Endothelial cell of umbilical vein (primary cell): ENCODE measurements at regions not wholly inside any gene's neighbourhood (a gene's known extent, or its start where the extent isn't known, plus 50 kb on each side); places are given as distances from the start of the nearest gene placed in this dataset.

Experiments used
- CTCF ChIP-seq, 2 donors: IDR thresholded peaks; 1 replicate in 1 of 2; 2 replicates in 1 of 2; pipeline ENCODE4 v1.5.1; 2011; ENCODE audit warnings: low read length in 2 of 2, mild to moderate bottlenecking in 2 of 2, moderate library complexity in 2 of 2, control low read depth in 1 of 2, inconsistent platforms in 1 of 2, low read depth in 1 of 2; ENCODE audit not compliant: insufficient read depth in 1 of 2; ENCODE audit errors: extremely low read depth in 1 of 2
- EZH2 ChIP-seq: IDR thresholded peaks from 2 replicates; pipeline ENCODE4 v1.6.1; 2012; ENCODE audit warnings: borderline replicate concordance, low read depth, mild to moderate bottlenecking, moderate library complexity, low read length, inconsistent platforms; ENCODE audit not compliant: severe bottlenecking
- FOS ChIP-seq: IDR thresholded peaks from 2 replicates; pipeline ENCODE4 v1.6.1; 2011; ENCODE audit warnings: mild to moderate bottlenecking, low read length, moderate library complexity, borderline replicate concordance; ENCODE audit not compliant: insufficient read depth
- GATA2 ChIP-seq: IDR thresholded peaks from 2 replicates; pipeline ENCODE4 v1.7.0; 2011; ENCODE audit warnings: low read depth, mild to moderate bottlenecking, moderate library complexity, mixed read lengths, low read length; ENCODE audit not compliant: insufficient read length, insufficient read depth
- JUN ChIP-seq: IDR thresholded peaks from 2 replicates; pipeline ENCODE4 v1.6.1; 2011; ENCODE audit warnings: borderline replicate concordance, low read depth; ENCODE audit not compliant: insufficient read length, insufficient read depth
- MAX ChIP-seq: IDR thresholded peaks from 2 replicates; pipeline ENCODE4 v1.6.1; 2011; ENCODE audit not compliant: insufficient read depth, insufficient read length
- MYC ChIP-seq: IDR thresholded peaks from one replicate; pipeline ENCODE4 v1.6.1; 2011; ENCODE audit warnings: mild to moderate bottlenecking, low read depth, low read length
- POLR2A ChIP-seq: IDR thresholded peaks from 2 replicates; pipeline ENCODE4 v1.6.1; 2012; ENCODE audit warnings: low read depth, mild to moderate bottlenecking, control low read depth, low read length
- POLR2AphosphoS5 ChIP-seq: IDR thresholded peaks from 2 replicates; pipeline ENCODE4 v1.6.1; 2012; ENCODE audit warnings: low read depth, mild to moderate bottlenecking, control low read depth, low read length, moderate library complexity; ENCODE audit not compliant: insufficient read depth

- TF ChIP-seq CTCF (IDR thresholded peaks at IDR 0.05; ENCODE audit: extremely low read depth in 1 of 2, insufficient read depth in 1 of 2, low read depth in 1 of 2, low read length in 2 of 2) (no peak), POLR2A (no peak), EZH2 (no peak), MYC (no peak), MAX (no peak), JUN (no peak), POLR2AphosphoS5 (no peak), FOS (no peak), GATA2 (no peak)
Measured at GRCh38 chr10:55183993-55184392, 383.0 kb upstream of the PCDH15 start.
